Endothelial cell of umbilical vein (primary cell): ENCODE measurements at regions not wholly inside any gene's neighbourhood (a gene's known extent, or its start where the extent isn't known, plus 50 kb on each side); places are given as distances from the start of the nearest gene placed in this dataset.

ENCODE experiments used
- EZH2 ChIP-seq: IDR thresholded peaks from 2 replicates; pipeline ENCODE4 v1.6.1; 2012; ENCODE audit warnings: borderline replicate concordance, low read depth, mild to moderate bottlenecking, moderate library complexity, low read length, inconsistent platforms; ENCODE audit not compliant: severe bottlenecking
- POLR2A ChIP-seq: IDR thresholded peaks from 2 replicates; pipeline ENCODE4 v1.6.1; 2012; ENCODE audit warnings: low read depth, mild to moderate bottlenecking, control low read depth, low read length
- POLR2AphosphoS5 ChIP-seq: IDR thresholded peaks from 2 replicates; pipeline ENCODE4 v1.6.1; 2012; ENCODE audit warnings: low read depth, mild to moderate bottlenecking, control low read depth, low read length, moderate library complexity; ENCODE audit not compliant: insufficient read depth
- TF ChIP-seq, protein P1 (sequence below), 2 donors: IDR thresholded peaks; 1 replicate in 1 of 2; 2 replicates in 1 of 2; pipeline ENCODE4 v1.5.1; 2011; ENCODE audit warnings: low read length in 2 of 2, mild to moderate bottlenecking in 2 of 2, moderate library complexity in 2 of 2, control low read depth in 1 of 2, inconsistent platforms in 1 of 2, low read depth in 1 of 2; ENCODE audit not compliant: insufficient read depth in 1 of 2; ENCODE audit errors: extremely low read depth in 1 of 2

DNA sequence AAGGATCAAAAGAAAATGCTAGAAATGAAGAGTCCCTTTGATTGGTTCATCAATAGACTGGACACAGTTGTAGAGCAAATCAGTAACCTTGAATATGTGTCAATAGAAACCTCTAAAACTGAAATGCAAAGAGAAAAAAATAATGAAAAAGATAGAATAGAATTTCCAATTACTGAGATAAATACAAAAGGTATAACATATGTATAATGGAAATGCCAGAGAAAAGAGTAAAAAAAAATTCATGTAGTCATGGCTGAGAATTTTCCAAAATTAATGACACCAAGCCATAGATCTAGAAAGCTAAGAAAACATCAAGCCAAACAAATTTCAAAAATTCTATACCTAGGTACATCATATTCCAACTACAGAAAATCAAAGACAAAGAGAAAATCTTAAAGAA lies 62.0 kb upstream of the HGF start:
- TF ChIP-seq POLR2AphosphoS5 (no peak), POLR2A (no peak), EZH2 (no peak)
- TF ChIP-seq, protein P1, sequence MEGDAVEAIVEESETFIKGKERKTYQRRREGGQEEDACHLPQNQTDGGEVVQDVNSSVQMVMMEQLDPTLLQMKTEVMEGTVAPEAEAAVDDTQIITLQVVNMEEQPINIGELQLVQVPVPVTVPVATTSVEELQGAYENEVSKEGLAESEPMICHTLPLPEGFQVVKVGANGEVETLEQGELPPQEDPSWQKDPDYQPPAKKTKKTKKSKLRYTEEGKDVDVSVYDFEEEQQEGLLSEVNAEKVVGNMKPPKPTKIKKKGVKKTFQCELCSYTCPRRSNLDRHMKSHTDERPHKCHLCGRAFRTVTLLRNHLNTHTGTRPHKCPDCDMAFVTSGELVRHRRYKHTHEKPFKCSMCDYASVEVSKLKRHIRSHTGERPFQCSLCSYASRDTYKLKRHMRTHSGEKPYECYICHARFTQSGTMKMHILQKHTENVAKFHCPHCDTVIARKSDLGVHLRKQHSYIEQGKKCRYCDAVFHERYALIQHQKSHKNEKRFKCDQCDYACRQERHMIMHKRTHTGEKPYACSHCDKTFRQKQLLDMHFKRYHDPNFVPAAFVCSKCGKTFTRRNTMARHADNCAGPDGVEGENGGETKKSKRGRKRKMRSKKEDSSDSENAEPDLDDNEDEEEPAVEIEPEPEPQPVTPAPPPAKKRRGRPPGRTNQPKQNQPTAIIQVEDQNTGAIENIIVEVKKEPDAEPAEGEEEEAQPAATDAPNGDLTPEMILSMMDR (IDR thresholded peaks at IDR 0.05; ENCODE audit: extremely low read depth in 1 of 2, insufficient read depth in 1 of 2, low read depth in 1 of 2, low read length in 2 of 2) = no peak
